Right atrium auricular region (tissue), 2 donors: ENCODE measurements at regions not wholly inside any gene's neighbourhood (a gene's known extent, or its start where the extent isn't known, plus 50 kb on each side); places are given as distances from the start of the nearest gene placed in this dataset.

Experiments
- DNase-seq: peaks from one replicate; pipeline ENCODE4 v3.0.0-alpha.2; 2019; ENCODE audit warnings: low spot score
- H3K27ac ChIP-seq, 2 donors: fragments of 200-600 bp; sonication (generic); 1 replicate in 1 of 2; 2 replicates in 1 of 2; pipeline ENCODE4 v1.5.1; 2016 to 2019
- H3K27me3 ChIP-seq, 2 donors: fragments of 200-600 bp; sonication (generic); one replicate each; pipeline versions ENCODE4 v1.5.1 to v1.6.0; 2017 to 2019
- H3K36me3 ChIP-seq: fragments of 200-600 bp; sonication (generic); one replicate; pipeline ENCODE4 v1.5.1; 2016
- H3K4me1 ChIP-seq, 2 donors: fragments of 200-600 bp; sonication (generic); one replicate each; pipeline versions ENCODE4 v1.5.1 to v1.6.0; 2017 to 2019
- H3K4me3 ChIP-seq, 2 donors: fragments of 200-600 bp; sonication (generic); 1 replicate in 1 of 2; 2 replicates in 1 of 2; pipeline ENCODE4 v1.5.1; 2017 to 2019; ENCODE audit warnings: mild to moderate bottlenecking in 1 of 2, moderate library complexity in 1 of 2
- H3K9me3 ChIP-seq, 2 donors: fragments of 200-600 bp; sonication (generic); one replicate each; pipeline ENCODE4 v1.5.1; 2019
- TF ChIP-seq, protein P1 (sequence below), 2 donors: fragments of 200-600 bp; sonication (generic); IDR thresholded peaks; one replicate each; pipeline ENCODE4 v1.5.1; 2019; ENCODE audit warnings: antibody characterized with exemption in 2 of 2

- TF ChIP-seq, protein P1, sequence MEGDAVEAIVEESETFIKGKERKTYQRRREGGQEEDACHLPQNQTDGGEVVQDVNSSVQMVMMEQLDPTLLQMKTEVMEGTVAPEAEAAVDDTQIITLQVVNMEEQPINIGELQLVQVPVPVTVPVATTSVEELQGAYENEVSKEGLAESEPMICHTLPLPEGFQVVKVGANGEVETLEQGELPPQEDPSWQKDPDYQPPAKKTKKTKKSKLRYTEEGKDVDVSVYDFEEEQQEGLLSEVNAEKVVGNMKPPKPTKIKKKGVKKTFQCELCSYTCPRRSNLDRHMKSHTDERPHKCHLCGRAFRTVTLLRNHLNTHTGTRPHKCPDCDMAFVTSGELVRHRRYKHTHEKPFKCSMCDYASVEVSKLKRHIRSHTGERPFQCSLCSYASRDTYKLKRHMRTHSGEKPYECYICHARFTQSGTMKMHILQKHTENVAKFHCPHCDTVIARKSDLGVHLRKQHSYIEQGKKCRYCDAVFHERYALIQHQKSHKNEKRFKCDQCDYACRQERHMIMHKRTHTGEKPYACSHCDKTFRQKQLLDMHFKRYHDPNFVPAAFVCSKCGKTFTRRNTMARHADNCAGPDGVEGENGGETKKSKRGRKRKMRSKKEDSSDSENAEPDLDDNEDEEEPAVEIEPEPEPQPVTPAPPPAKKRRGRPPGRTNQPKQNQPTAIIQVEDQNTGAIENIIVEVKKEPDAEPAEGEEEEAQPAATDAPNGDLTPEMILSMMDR (IDR thresholded peaks at IDR 0.05), result no peak
- Histone ChIP-seq H3K27me3 (no peaks in the 10 kb centered on the region), H3K4me1 (no peaks in the 10 kb centered on the region), H3K27ac (no peak overlapping the region), H3K4me3 (no peak overlapping the region), H3K36me3 (no peaks in the 10 kb centered on the region), H3K9me3 (no peaks in the 10 kb centered on the region)
- no peak for DNase-seq
These were observed 338.7 kb upstream of the MAOA start for GRCh38 chrX:43317378-43317777.

DNA sequence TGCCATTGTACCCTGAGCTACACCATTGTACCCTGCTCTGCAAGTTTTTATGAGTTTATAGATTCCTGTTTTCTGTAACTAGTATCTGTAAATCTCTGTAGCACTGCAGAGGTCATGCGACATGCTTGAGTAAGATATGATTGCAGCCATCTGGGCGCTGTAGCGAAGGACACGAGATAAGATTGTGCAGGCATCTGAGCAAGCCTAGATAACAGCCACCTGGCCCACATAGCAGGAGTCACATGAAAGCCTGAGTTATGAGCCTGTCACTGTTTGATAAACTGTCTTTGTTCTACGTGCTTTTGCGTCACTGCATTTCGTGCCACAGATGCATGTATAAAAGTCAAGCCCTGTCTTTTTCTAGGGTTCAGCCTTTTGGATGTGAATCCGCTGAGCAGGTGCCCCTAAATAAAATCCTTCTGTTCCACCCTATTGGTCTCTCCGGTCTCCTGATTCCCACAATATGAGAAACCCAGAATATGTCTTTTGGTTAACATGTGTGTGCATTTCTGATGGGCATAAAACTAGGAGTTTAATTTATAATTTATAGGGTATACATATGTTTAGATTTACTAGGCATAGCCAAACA is 327.6 kb upstream of the MAOA start:
- peaks cover 0 to 43% of the 10 kb centered on the region in 2 donors for H3K9me3 ChIP-seq
- TF ChIP-seq, protein P1 (IDR thresholded peaks at IDR 0.05), result no peak
- H3K27ac ChIP-seq, result no peak overlapping the region
- H3K4me3 ChIP-seq, result no peak overlapping the region
- no peaks in the 10 kb centered on the region for H3K27me3 ChIP-seq
- H3K4me1 ChIP-seq, result no peaks in the 10 kb centered on the region
- DNase-seq, result no peak
- no peaks in the 10 kb centered on the region for H3K36me3 ChIP-seq

- H3K9me3 ChIP-seq, result peaks cover 0 to 32% of the 10 kb centered on the region in 2 donors
- DNase-seq, result no peak
These were observed 322.6 kb upstream of the MAOA start for GRCh38 chrX:43333543-43333942.

GRCh38 chrX:43345166-43345565 is 310.9 kb upstream of the MAOA start:
- Histone ChIP-seq H3K4me3 (no peak overlapping the region), H3K9me3 (no peaks in the 10 kb centered on the region), H3K27ac (no peak overlapping the region), H3K4me1 (no peaks in the 10 kb centered on the region), H3K27me3 (no peaks in the 10 kb centered on the region), H3K36me3 (no peaks in the 10 kb centered on the region)
- DNase-seq, result no peak
- TF ChIP-seq, protein P1 (IDR thresholded peaks at IDR 0.05), result no peak

More at GRCh38 chrX:43333543-43333942, 322.6 kb upstream of the MAOA start:
- H3K36me3 ChIP-seq, result no peaks in the 10 kb centered on the region
- H3K27me3 ChIP-seq, result no peaks in the 10 kb centered on the region
- no peaks in the 10 kb centered on the region for H3K4me1 ChIP-seq
- TF ChIP-seq, protein P1 (IDR thresholded peaks at IDR 0.05), result no peak
- no peak overlapping the region for H3K27ac ChIP-seq
- H3K4me3 ChIP-seq, result no peak overlapping the region

DNA sequence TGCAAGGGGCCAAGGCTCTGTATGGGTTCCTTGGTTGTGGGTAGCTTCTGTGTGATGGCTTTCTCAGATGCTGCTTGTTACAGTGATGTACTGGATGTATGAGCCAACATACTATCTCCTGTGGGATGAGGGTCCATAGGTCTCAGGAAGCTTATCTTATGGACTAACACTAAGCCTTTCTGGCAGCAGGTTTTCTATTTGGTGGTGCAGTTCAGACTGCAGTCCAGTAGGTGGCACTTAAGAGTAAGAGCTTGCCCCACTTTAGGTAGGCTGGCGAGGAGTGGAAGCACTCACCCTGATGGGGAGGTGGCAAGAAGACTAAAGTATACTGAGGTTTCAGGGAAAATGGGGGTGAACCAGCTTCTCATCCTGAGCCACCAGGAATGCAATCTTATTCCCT is 306.7 kb upstream of the MAOA start:
- Histone ChIP-seq H3K27me3 (no peaks in the 10 kb centered on the region), H3K4me3 (no peak overlapping the region), H3K4me1 (no peaks in the 10 kb centered on the region), H3K36me3 (no peaks in the 10 kb centered on the region), H3K9me3 (no peaks in the 10 kb centered on the region), H3K27ac (no peak overlapping the region)
- TF ChIP-seq, protein P1 (IDR thresholded peaks at IDR 0.05), result peak in 1 of 2 donors; percentile 55
- no peak for DNase-seq

- TF ChIP-seq, protein P1 (IDR thresholded peaks at IDR 0.05), result no peak
- no peaks in the 10 kb centered on the region for H3K4me1 ChIP-seq
- DNase-seq, result no peak
These were observed 305.2 kb upstream of the MAOA start for GRCh38 chrX:43350935-43351334.

More at GRCh38 chrX:43350935-43351334, 305.2 kb upstream of the MAOA start:
- Histone ChIP-seq H3K27me3 (no peaks in the 10 kb centered on the region), H3K27ac (no peak overlapping the region), H3K4me3 (no peak overlapping the region), H3K36me3 (no peaks in the 10 kb centered on the region), H3K9me3 (no peaks in the 10 kb centered on the region)
